ENCODE measurements at regions not wholly inside any gene's neighbourhood (a gene's known extent, or its start where the extent isn't known, plus 50 kb on each side); places are given as distances from the start of the nearest gene placed in this dataset.

DNA sequence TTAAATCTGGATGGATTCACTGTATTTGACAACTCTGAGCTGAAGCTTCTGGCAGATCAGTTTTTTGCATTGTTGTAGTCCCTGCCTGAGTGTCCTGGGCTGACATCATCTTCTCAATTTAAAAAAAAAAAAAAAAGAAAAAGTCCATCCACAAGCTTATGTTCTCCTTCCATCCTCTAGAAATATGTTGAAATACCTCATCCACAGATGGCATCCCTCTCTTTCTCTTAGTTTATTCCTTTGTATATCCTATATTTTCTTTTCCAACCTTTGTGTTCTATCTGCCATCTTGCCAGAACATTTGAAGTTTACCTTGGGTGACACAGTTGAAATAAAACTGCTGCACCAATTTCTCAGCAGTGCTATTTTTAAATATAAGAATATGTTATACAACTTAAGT lies 184.4 kb upstream of the PKN2 start:
- POLR2A ChIA-PET, result no interaction called here

DNA sequence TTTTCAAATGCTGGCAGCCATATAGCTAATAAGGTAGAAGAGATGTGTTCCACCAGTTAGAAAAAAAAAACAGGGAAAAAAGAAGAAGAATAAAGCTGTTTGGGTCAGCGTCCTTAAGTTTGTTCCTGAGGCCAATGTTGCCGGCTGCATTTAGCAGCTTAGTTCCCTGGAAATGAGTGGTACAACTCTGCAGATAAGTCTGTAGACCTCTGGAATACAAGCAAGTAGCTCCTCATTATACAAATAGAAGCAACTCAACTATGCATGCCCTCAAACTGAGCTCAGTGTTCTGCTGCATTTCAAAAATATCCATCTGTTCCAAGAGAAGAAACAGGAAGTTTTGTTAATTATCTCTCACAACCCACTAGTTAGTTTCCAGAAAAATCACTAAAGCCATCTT lies 181.2 kb upstream of the PKN2 start:
- H3K4me3 Mint-ChIP-seq, result no peak overlapping the region
- POLR2A ChIA-PET, result no interaction called here
- H3K27ac Mint-ChIP-seq, result no peak overlapping the region
- ATAC-seq (no peak), DNase-seq (no peak)
- no peaks in the 10 kb centered on the region for H3K9me3 Mint-ChIP-seq
- peaks cover 3% of the 10 kb centered on the region for H3K27me3 Mint-ChIP-seq
- no peaks in the 10 kb centered on the region for H3K36me3 Mint-ChIP-seq (ENCODE audit: low read depth)
- intact Hi-C loops (cut with micrococcal nuclease), result no loop called here
- H3K4me1 Mint-ChIP-seq (ENCODE audit: low read depth), result no peaks in the 10 kb centered on the region
- no peak for TF ChIP-seq CTCF (IDR thresholded peaks at IDR 0.05)
- CTCF ChIA-PET, result no interaction called here

More for the DNA sequence above, 184.4 kb upstream of the PKN2 start:
- CTCF ChIA-PET, result no interaction called here
- H3K4me1 Mint-ChIP-seq (ENCODE audit: low read depth), result no peaks in the 10 kb centered on the region
- DNase-seq, result no peak
- H3K27ac Mint-ChIP-seq, result no peak overlapping the region
- H3K9me3 Mint-ChIP-seq, result no peaks in the 10 kb centered on the region
- no peak for TF ChIP-seq CTCF (IDR thresholded peaks at IDR 0.05)
- H3K4me3 Mint-ChIP-seq, result no peak overlapping the region
- ATAC-seq, result no peak
- H3K27me3 Mint-ChIP-seq, result peaks cover 3% of the 10 kb centered on the region
- intact Hi-C loops (cut with micrococcal nuclease), result no loop called here
- no peaks in the 10 kb centered on the region for H3K36me3 Mint-ChIP-seq (ENCODE audit: low read depth)

- ATAC-seq (no peak), DNase-seq (no peak)
- ChIA-PET POLR2A (no interaction called here), CTCF (no interaction called here)
- TF ChIP-seq CTCF (IDR thresholded peaks at IDR 0.05), result no peak
- Mint-ChIP-seq H3K27me3 (peaks cover 3% of the 10 kb centered on the region), H3K27ac (no peak overlapping the region), H3K9me3 (no peaks in the 10 kb centered on the region), H3K4me3 (no peak overlapping the region), H3K4me1 (ENCODE audit: low read depth) (no peaks in the 10 kb centered on the region), H3K36me3 (ENCODE audit: low read depth) (no peaks in the 10 kb centered on the region)
- intact Hi-C loops (cut with micrococcal nuclease), result no loop called here
Measured at GRCh38 chr1:88503646-88504045, 180.4 kb upstream of the PKN2 start.

DNA sequence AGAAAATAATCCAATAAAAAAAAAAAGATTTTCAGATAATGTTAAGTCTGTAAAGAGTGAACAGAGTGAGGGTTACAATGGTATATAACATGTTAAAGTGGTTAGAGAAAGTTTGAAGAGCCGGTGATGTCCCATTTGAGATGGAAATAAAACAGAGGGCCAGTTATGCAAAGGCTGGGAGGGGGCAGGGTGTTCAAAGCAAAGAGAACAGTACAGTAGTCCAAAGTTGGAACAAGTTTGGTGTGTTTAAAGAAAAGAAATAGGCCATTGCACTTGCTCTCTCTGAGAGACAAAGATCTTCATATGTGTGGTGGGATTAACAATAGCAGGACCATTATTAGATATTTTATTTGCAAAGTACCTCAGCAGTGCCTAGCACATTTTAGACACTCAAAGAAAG lies 179.5 kb upstream of the PKN2 start:
- ChIA-PET CTCF (no interaction called here), POLR2A (no interaction called here)
- no peak for DNase-seq
- H3K9me3 Mint-ChIP-seq, result no peaks in the 10 kb centered on the region
- intact Hi-C loops (cut with micrococcal nuclease), result no loop called here
- no peak for ATAC-seq
- H3K27me3 Mint-ChIP-seq, result peaks cover 3% of the 10 kb centered on the region
- no peaks in the 10 kb centered on the region for H3K36me3 Mint-ChIP-seq (ENCODE audit: low read depth)
- no peaks in the 10 kb centered on the region for H3K4me1 Mint-ChIP-seq (ENCODE audit: low read depth)
- no peak for TF ChIP-seq CTCF (IDR thresholded peaks at IDR 0.05)
- H3K27ac Mint-ChIP-seq, result no peak overlapping the region
- no peak overlapping the region for H3K4me3 Mint-ChIP-seq

- H3K9me3 Mint-ChIP-seq, result no peaks in the 10 kb centered on the region
- DNase-seq (no peak), ATAC-seq (no peak)
- POLR2A ChIA-PET, result no interaction called here
- intact Hi-C loops (cut with micrococcal nuclease), result no loop called here
- H3K27me3 Mint-ChIP-seq, result peaks cover 5% of the 10 kb centered on the region
- H3K4me1 Mint-ChIP-seq (ENCODE audit: low read depth), result no peaks in the 10 kb centered on the region
- no peak for TF ChIP-seq CTCF (IDR thresholded peaks at IDR 0.05)
- no peak overlapping the region for H3K27ac Mint-ChIP-seq
- no peaks in the 10 kb centered on the region for H3K36me3 Mint-ChIP-seq (ENCODE audit: low read depth)
- CTCF ChIA-PET, result no interaction called here
- H3K4me3 Mint-ChIP-seq, result no peak overlapping the region
Measured at GRCh38 chr1:88509379-88509778, 174.7 kb upstream of the PKN2 start.

Measured in activated CD8-positive, alpha-beta T cell treated with anti-CD3 and anti-CD28 coated beads for 36 hours (primary cell).